Putamen (tissue), 1 donor: ENCODE measurements at regions not wholly inside any gene's neighbourhood (a gene's known extent, or its start where the extent isn't known, plus 50 kb on each side); places are given as distances from the start of the nearest gene placed in this dataset.

Source experiments
- DNase-seq: peaks from one replicate; pipeline ENCODE4 v3.0.0-alpha.2; 2016; ENCODE audit warnings: low spot score

DNA sequence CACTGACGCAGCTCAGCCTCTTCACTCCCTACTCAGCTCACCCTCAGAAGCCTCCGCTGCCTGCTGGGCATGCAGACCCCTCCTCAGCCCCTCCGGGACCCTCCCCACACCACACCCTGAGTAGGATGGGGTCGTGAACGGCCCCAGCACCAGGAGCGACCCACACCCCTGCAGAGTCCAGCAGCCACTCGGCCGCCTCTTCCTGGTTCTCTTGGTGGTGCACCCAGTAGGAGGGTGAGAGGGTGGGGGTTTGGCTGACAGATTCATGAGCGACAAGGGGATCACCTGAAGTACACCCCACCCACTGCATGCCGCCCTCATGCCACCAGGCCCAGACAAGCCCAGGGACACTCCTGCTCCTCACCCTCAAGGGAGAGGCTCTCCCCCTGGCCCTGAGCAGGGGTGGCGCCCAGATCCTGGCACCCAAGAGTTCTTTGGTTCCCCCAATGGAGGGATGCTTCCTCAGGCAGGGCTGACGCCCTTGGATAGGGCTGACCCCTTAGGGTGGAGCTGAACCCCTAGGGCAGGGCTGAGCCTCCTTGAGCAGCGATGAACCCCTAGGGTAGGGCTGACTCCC lies 76.6 kb upstream of the GPC1 start:
- no peak for DNase-seq

- DNase-seq, result no peak
These were observed 75.8 kb upstream of the GPC1 start for GRCh38 chr2:240359695-240360094.

GRCh38 chr2:240360645-240361475 lies 74.6 kb upstream of the GPC1 start:
- DNase-seq, result no peak

- no peak for DNase-seq
These were observed 73.2 kb upstream of the GPC1 start for GRCh38 chr2:240362216-240362755.

GRCh38 chr2:240362826-240363745 lies 72.4 kb upstream of the GPC1 start:
- no peak for DNase-seq

- no peak for DNase-seq
These were observed 71.5 kb upstream of the GPC1 start for GRCh38 chr2:240363746-240364581.

- no peak for DNase-seq
These were observed 70.9 kb upstream of the GPC1 start for GRCh38 chr2:240364582-240364960.

GRCh38 chr2:240364961-240365775 lies 70.3 kb upstream of the GPC1 start:
- no peak for DNase-seq

- DNase-seq, result no peak
These were observed 69.4 kb upstream of the GPC1 start for GRCh38 chr2:240365971-240366471.

- DNase-seq, result no peak
These were observed 68.6 kb upstream of the GPC1 start for GRCh38 chr2:240366901-240367300.

DNA sequence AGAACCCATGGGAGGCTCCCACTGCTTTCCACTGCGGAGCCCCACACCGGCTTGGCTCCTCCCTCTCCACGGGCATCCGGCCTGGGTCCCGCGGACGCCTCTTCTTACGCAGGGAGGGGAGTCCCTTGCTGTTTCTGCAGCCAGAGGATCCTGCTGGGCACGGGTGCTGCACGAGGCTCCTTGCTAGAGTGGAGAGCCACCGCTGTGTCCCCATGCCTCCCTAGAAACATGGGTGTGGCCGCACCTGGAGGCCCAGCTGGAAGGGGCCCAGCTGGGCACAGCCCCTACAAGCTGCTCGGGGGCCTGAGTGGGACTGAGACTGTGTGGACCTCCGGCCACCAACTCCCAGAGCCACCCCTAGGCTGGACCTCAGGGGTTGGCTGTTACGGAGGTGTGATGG lies 67.7 kb upstream of the GPC1 start:
- DNase-seq, result no peak

DNA sequence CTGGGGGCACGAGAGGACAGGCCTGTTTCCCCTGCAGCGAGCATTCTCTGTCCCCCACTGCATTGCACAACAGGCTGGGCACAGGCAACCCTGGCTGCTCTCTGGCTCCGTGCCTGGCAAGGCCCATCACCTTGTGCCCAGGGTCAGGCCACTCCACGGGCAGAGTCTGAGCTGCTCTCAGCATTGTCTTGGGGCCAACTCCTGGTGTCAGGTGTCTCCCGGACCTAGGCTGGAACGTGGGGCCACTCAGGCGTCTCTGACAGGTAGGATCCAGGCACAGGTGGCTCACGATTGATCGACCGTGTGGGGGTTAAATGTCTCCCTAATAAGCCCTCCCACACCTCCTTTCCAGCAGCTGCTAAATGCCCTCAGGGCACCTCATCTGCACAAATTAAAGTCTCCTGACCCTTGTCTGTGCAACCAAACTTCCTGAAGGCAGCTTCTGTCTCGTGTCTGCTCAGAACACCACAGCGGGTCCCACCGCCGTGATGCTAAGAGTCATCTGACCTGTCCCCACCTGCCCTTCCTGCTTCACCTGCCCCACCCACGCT lies 66.6 kb upstream of the GPC1 start:
- no peak for DNase-seq

GRCh38 chr2:240369335-240369734 lies 66.1 kb upstream of the GPC1 start:
- no peak for DNase-seq

DNA sequence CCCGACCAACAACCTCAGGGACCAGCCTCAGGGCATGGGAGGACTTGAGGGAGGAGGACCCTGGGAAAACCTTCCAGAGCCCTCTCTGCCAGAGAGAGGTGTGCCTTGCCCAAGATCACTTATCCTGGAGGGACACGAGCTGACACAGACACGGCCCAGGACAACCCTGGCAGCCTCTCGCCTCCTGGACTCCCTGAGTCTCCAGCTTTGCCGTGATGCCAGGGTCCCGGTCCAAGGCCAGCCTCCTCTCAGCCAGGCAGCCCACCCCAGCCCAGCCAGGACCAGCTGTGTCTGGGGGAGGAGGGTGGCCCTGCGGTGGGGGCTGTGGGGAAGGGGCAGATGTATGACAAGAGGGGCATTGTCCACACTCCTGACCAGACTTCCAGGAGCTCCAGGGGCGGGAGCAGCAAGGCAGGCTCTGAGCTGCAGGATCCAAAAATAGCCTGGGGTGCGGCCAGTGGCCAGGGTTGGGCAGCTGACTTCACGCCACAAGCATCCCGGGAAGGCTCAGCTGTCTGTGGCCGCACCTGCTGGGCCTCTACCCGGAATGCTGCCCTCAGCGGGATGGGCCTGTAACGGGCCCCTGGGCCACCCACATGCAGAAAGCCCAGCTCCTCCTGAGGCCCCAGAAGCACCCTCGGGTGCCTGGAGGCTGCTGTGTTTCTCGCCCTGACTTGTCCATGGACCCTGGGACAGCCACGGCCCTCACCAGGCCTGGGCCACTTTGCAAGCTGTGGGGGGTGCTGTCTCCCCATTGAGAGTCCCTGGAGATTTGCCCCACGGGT lies 65.5 kb upstream of the GPC1 start:
- DNase-seq, result peak; percentile 25

DNA sequence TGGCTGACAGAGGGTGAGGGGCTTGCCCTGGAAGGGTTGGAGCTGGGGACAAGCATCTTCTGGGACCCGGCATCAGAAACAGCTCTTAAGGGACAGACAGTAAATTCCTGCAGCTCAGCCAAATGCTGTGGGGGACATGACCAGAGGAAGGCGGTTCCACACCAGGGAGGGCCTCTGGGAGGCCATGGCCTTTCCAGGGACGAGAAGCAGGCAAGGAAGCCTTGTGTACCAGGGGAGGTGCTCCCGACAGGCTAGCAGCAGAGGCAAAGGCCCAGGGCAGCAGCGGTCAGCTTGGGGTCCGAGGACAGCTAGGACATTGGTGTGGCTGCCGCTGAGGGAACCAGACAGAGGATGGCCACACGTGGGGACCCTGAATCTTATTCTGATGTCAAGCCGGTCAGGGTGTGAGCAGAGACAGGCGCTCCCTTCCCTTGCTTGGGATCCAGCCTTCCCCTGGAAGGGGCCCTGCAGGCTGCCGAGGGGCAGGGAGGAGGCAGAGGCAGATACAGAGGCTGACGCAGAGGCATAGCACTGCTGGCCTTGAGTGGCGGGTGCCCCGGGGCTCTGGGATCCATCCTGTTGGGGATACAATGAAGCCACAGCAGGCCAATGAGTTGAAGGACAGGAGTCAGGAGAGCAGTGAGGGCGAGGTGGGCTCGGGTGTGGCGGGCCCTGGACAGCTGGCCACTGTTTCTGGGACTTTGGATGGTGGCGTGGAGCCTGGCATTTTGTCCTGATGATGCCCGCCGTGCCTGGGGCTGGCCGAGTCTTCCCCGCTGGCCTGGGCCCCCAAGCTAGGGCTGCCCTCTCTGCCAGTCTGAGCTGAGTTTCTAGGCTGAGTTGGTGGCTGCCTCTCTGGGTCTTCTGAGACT lies 64.1 kb upstream of the GPC1 start:
- DNase-seq, result no peak

GRCh38 chr2:240372101-240372500 lies 63.4 kb upstream of the GPC1 start:
- DNase-seq, result no peak

DNA sequence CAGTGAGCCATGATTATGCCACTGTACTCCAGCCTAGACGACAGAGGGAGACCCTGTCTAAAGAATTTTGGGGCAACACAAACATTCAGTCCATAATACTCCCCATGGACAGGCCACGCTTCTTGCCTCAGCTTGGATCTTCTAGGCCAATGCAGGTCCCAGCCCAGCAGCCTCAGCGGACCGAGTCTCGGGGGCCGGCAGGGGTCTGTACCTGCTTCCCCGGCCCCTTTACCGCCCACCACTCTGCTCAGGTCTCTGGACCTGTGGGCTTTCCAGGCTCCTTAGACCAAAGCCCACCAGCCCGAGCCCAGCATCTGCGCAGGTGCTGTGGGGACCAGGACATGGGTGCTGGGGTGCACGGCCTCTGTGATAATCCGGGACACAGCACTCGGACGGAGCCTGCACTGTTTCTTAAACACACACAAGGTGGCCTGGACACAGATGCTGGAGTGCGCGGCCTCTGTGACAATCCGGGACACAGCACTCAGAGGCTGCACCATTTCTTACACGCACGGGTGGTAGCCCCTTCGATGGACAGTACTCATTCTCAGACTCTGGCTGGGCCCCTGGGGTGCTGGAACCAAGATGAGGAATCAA lies 62.1 kb upstream of the GPC1 start:
- DNase-seq, result no peak
